Parathyroid adenoma (tissue), 2 donors: ENCODE measurements at regions not wholly inside any gene's neighbourhood (a gene's known extent, or its start where the extent isn't known, plus 50 kb on each side); places are given as distances from the start of the nearest gene placed in this dataset.

Experiments used
- H2AFZ ChIP-seq: fragments of 300-600 bp; sonication (generic); one replicate; pipeline ENCODE4 v1.7.0; 2017; ENCODE audit warnings: antibody characterized with exemption, mild to moderate bottlenecking
- H3K27ac ChIP-seq: fragments of 300-600 bp; sonication (generic); one replicate; pipeline ENCODE4 v1.7.0; 2017
- H3K27me3 ChIP-seq: fragments of 300-600 bp; sonication (generic); one replicate; pipeline ENCODE4 v1.7.0; 2017; ENCODE audit warnings: low read length; ENCODE audit not compliant: control insufficient read depth, insufficient read depth
- H3K36me3 ChIP-seq: fragments of 300-600 bp; sonication (generic); one replicate; pipeline ENCODE4 v1.7.0; 2017; ENCODE audit warnings: low read length; ENCODE audit not compliant: control insufficient read depth, insufficient read depth
- H3K4me1 ChIP-seq: fragments of 300-600 bp; sonication (generic); one replicate; pipeline ENCODE4 v1.7.0; 2017; ENCODE audit warnings: control low read depth
- H3K4me2 ChIP-seq: fragments of 300-600 bp; sonication (generic); one replicate; pipeline ENCODE4 v1.7.0; 2017; ENCODE audit warnings: low read length
- H3K4me3 ChIP-seq: fragments of 300-600 bp; sonication (generic); one replicate; pipeline ENCODE4 v1.7.0; 2017; ENCODE audit warnings: low read depth, low read length
- H3K79me2 ChIP-seq: fragments of 300-600 bp; sonication (generic); one replicate; pipeline ENCODE4 v1.7.0; 2017; ENCODE audit warnings: control low read depth
- H3K9ac ChIP-seq: fragments of 300-600 bp; sonication (generic); one replicate; pipeline ENCODE4 v1.7.0; 2017; ENCODE audit warnings: mild to moderate bottlenecking
- H3K9me3 ChIP-seq: fragments of 300-600 bp; sonication (generic); one replicate; pipeline ENCODE4 v1.7.0; 2017; ENCODE audit warnings: low read length; ENCODE audit not compliant: control insufficient read depth
- CTCF ChIP-seq: fragments of 300-600 bp; sonication (generic); IDR thresholded peaks from one replicate; pipeline ENCODE4 v1.7.0; 2017; ENCODE audit warnings: antibody characterized with exemption, mild to moderate bottlenecking
- donor health status: primary hyperparathyroidism.

DNA sequence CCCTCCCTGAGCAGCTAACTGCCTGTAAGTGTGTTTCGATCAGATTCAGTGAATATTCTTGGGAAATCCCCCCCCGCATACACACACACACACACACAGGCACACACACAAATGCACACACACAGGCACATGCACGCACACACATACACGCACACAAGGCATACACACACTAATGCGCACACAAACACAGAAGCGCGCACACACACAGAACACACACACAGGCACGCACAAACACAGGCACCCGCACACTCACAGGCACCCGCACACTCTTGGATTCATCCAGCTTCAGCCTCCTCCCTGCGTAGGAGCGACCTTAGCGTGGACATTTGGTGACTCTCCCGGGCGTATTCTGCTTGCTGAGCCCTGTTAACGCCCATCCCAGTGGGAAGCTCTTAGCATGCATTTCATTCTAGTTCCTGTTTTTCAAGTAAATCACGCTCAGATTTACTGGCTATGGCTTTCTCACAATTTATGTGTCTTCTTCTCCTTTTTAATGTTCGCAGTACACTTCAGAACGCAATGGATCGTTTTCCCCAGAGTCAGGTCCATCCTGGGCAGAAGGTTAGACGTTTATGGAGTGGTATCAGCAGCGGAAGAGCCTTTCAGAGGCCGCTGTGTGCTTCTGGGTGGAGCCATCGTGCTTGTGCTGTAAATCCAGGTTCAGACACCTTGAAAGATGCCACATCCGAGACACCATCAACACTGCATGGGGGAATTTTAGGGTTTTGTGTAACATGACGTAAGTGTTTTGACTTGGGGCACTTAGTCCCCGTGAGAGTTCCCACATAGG lies 656.6 kb downstream of the GALR1 start:
- Histone ChIP-seq H2AFZ (no peak overlapping the region), H3K9ac (no peak overlapping the region)
- no peak for TF ChIP-seq CTCF

GRCh38 chr18:77910347-77910746 lies 660.7 kb downstream of the GALR1 start:
- Histone ChIP-seq H3K4me3 (no peak overlapping the region), H3K79me2 (no peaks in the 10 kb centered on the region), H3K27me3 (no peaks in the 10 kb centered on the region), H3K4me2 (no peak overlapping the region), H3K36me3 (no peaks in the 10 kb centered on the region), H2AFZ (no peak overlapping the region), H3K27ac (no peak overlapping the region), H3K9me3 (no peaks in the 10 kb centered on the region), H3K4me1 (no peaks in the 10 kb centered on the region), H3K9ac (no peak overlapping the region)
- no peak for TF ChIP-seq CTCF

More for the DNA sequence above, 656.6 kb downstream of the GALR1 start:
- Histone ChIP-seq H3K79me2 (no peaks in the 10 kb centered on the region), H3K4me1 (no peaks in the 10 kb centered on the region), H3K36me3 (no peaks in the 10 kb centered on the region), H3K27me3 (no peaks in the 10 kb centered on the region), H3K4me3 (no peak overlapping the region), H3K4me2 (no peak overlapping the region), H3K9me3 (no peaks in the 10 kb centered on the region), H3K27ac (no peak overlapping the region)

DNA sequence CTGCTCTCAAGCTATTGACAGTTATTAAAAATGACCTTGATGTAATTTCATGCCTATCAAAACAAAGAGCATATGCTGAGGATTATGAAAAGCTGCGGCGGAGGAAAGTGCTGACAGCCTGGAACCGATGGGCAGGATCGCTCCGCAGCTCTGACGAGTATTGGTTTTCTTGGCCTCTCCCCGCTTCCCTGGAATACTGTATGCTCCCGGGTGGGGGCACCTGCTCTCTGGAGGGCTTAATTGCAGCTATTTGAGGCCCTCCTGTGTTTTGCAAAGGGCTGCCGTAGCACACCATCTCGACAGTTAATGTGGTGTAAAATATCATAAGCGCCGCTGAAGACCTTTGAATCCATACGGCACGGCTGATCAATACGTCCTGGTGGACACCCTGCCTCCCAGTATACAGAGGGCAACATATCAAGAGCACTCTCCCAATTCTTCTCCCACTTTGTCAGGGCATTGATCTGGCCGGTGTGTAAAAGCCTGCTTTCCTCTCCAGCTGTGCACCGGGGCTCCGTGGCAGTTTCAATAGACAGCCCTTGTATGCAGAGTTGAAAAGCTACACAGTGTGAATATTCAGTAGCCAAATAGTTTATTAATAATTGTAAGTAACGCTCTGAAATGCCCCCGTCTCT lies 662.4 kb downstream of the GALR1 start:
- H3K4me3 ChIP-seq, result no peak overlapping the region
- no peak overlapping the region for H3K4me2 ChIP-seq
- H3K9me3 ChIP-seq, result no peaks in the 10 kb centered on the region
- no peaks in the 10 kb centered on the region for H3K4me1 ChIP-seq
- no peak overlapping the region for H2AFZ ChIP-seq
- no peak overlapping the region for H3K9ac ChIP-seq
- H3K36me3 ChIP-seq, result no peaks in the 10 kb centered on the region
- peaks cover 3% of the 10 kb centered on the region for H3K27me3 ChIP-seq
- no peak for TF ChIP-seq CTCF
- H3K79me2 ChIP-seq, result no peaks in the 10 kb centered on the region
- H3K27ac ChIP-seq, result no peak overlapping the region

DNA sequence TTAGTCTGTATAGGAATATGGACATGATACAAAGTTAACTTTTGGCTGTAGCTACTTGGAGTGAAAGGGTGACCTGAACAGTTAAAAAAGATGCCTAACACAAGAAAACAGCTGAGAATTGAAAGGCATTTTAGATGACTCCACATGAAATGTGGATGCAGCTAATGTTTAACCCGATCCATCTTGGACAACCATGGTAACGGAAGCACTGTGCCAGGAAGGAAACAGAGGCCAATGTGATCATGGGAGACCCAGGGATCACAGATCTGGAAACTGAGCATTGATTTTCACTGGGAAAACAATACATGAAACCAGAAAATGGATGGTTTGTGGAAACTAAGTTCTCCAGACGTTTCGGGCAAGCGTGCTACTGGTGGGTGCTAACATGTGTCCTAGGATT lies 669.1 kb downstream of the GALR1 start:
- no peak overlapping the region for H2AFZ ChIP-seq
- H3K27me3 ChIP-seq, result peaks cover 3% of the 10 kb centered on the region
- no peak overlapping the region for H3K4me3 ChIP-seq
- H3K27ac ChIP-seq, result no peak overlapping the region
- no peak overlapping the region for H3K4me2 ChIP-seq
- TF ChIP-seq CTCF, result no peak
- no peaks in the 10 kb centered on the region for H3K79me2 ChIP-seq
- H3K4me1 ChIP-seq, result no peaks in the 10 kb centered on the region
- no peaks in the 10 kb centered on the region for H3K36me3 ChIP-seq
- H3K9me3 ChIP-seq, result no peaks in the 10 kb centered on the region
- no peak overlapping the region for H3K9ac ChIP-seq
